ENCODE measurements at regions not wholly inside any gene's neighbourhood (a gene's known extent, or its start where the extent isn't known, plus 50 kb on each side); places are given as distances from the start of the nearest gene placed in this dataset.
"Not testable (repeated sequence)": the region's sequence is repeated elsewhere in the genome, so short reads cannot be mapped to it uniquely, and the experiment has no call there.

DNA sequence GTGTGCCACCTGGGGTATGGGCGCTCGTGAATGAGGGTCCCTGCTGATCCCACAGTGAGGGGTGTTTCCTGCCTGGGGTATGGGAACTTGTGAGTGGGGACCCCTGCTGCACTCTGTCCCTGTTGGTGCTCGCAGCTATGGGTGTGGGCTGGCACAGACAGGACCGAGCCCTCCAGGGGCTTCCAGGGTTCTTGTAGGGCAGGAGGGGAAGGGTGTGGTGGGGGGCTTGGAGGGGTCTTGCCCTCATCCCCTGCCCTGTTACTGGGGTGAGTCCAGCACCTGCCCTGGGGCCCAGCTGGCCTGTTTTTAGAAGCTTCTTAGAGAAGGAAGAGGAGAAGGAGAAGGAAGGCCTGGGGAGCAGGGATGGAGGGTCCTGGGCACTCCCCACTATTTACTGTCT lies 377.0 kb upstream of the NUPR2 start:
- no peak overlapping the region for H3K4me3 Mint-ChIP-seq
- no peaks in the 10 kb centered on the region for H3K4me1 Mint-ChIP-seq
- H3K9me3 Mint-ChIP-seq = peaks cover 0 to 72% (median 35%) of the 10 kb centered on the region in 9 donors
- DNase-seq (no peak), ATAC-seq (no peak)
- POLR2A ChIA-PET = no interaction called here
- H3K27me3 Mint-ChIP-seq = no peaks in the 10 kb centered on the region
- H3K27ac Mint-ChIP-seq = no peak overlapping the region
- H3K36me3 Mint-ChIP-seq = peaks cover 0 to 19% (median 0%) of the 10 kb centered on the region in 3 donors

DNA sequence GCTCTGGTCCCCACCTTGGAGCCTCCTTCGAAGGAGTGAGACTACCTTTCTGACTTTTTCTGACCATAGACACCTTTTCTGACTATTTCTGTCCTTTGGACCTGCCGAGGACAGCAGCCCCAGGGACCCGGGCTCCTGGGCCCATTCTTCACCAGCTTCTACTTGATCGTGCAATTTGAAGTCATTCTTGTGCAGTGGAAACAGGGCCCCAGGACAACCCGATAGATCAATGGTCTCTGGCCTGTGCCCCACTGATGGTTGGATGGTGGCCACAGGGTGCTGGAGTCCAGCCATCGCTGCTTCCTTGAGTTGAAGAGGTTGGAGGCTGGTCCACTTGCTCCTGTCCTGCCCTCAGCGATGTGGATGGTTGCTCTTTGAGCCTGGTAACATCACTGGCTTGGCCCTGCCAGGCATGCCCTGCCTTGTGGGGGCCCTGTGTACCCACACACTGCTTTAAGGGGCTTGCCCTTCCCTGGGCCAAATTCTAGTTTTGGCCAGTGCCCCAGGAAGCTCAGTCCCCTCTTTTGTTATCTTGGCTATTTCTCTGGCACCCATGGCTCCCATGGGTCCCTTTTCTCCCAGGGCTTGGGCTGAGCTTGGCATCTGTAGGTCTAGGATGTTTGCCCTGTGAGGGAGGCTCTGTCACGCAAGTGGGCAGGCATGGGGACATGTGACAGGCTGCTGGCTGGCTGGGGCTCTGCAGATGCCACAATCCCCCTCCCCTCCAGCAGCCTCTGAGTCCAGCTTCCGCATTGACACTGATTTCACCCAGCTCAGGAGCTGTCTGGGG lies 375.6 kb upstream of the NUPR2 start:
- Mint-ChIP-seq H3K4me1 (no peaks in the 10 kb centered on the region), H3K27ac (no peak overlapping the region), H3K36me3 (peaks cover 0 to 20% (median 0%) of the 10 kb centered on the region in 3 donors), H3K27me3 (no peaks in the 10 kb centered on the region), H3K4me3 (no peak overlapping the region), H3K9me3 (peaks cover 3 to 78% (median 41%) of the 10 kb centered on the region in 9 donors)
- POLR2A ChIA-PET = no interaction called here
- ATAC-seq (no peak), DNase-seq (no peak)

DNA sequence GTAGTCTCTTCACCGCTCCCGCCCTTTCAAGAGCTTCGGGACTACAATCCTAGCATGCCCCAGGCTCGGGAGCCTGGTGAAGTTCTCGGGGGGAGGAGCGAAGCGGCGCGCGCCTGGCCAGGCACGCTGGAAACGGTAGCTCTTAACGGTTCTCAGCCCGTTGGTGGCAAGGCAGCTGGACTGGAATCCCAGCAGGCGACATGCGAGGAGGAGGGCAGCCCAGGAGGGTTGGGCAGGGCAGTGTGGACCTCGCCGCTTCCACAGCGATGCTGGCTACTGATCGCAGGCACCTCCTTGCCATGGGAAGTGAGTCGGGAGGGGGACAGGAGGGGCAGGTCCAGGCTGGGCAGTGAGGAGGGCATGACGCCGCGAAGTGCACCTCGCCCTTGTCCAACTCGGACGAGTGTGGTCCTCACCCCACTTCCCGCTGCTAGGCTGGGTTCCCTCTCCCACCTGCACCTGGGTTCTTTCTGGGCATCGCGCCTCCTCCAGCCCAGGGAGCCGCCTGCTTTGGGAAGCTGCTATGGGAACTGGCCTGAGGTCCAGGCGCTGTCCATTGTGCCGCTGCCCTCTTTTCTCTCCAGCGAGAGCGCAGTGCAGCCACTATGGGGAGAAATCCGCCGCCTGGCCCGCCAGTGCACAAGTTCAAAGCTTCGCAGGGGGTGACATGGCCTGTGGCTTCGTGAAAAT lies 367.8 kb upstream of the NUPR2 start:
- Mint-ChIP-seq H3K4me3 (no peak overlapping the region), H3K4me1 (no peaks in the 10 kb centered on the region), H3K27me3 (no peaks in the 10 kb centered on the region), H3K27ac (no peak overlapping the region), H3K9me3 (peaks cover 17 to 90% (median 53%) of the 10 kb centered on the region in 9 donors), H3K36me3 (peaks cover 0 to 41% (median 0%) of the 10 kb centered on the region in 3 donors)
- DNase-seq = no peak
- no peak for ATAC-seq
- POLR2A ChIA-PET = no interaction called here

DNA sequence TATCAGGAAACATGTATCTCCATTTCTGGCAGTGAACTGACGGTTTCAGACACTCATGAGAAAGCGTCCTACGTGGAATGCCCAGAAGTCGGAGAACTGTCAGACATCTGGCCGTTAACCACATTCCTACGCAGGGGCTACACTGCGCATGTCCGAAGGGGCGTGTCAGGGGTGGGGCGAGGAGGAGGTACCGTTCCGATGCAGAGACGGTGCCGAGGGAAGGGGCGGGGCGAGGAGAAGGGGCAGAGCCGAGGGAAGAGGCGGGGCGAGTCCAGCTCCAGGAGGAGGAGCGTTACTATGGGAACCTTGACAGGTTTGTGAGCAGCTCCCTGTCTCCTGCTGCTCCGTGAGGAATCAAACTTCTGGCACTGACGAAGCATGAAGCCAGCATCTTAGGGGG lies 366.9 kb upstream of the NUPR2 start:
- Mint-ChIP-seq H3K27me3 (no peaks in the 10 kb centered on the region), H3K9me3 (peaks cover 17 to 90% (median 53%) of the 10 kb centered on the region in 9 donors), H3K27ac (no peak overlapping the region), H3K4me3 (no peak overlapping the region), H3K4me1 (no peaks in the 10 kb centered on the region), H3K36me3 (peaks cover 0 to 38% (median under 1%) of the 10 kb centered on the region in 3 donors)
- POLR2A ChIA-PET = no interaction called here
- ATAC-seq (no peak), DNase-seq (no peak)

DNA sequence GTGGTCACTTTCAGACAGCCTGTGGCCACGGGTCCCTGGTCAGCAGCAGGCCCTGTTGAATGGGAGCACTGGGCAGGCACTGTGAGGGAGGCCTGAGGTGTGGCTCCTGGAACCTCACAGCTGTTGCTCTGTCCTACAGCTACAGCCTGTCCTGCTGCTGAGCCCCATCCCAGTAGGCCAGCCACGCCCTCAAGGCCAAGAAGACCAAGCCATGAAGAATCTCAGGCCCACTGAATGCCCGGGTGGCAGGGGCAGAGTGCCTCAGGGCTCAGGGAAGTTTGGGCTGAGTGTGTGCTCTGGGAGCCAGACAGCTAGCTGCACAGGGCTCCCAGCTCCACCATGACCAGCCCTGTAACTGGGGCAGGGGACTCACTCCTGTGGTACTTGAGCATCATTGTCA lies 363.5 kb upstream of the NUPR2 start:
- Mint-ChIP-seq H3K4me1 (no peaks in the 10 kb centered on the region), H3K27me3 (no peaks in the 10 kb centered on the region), H3K4me3 (no peak overlapping the region), H3K9me3 (peaks cover 12 to 94% (median 60%) of the 10 kb centered on the region in 9 donors), H3K27ac (no peak overlapping the region), H3K36me3 (peaks cover 1 to 45% (median 3%) of the 10 kb centered on the region in 3 donors)
- POLR2A ChIA-PET = no interaction called here
- no peak for ATAC-seq
- no peak for DNase-seq

DNA sequence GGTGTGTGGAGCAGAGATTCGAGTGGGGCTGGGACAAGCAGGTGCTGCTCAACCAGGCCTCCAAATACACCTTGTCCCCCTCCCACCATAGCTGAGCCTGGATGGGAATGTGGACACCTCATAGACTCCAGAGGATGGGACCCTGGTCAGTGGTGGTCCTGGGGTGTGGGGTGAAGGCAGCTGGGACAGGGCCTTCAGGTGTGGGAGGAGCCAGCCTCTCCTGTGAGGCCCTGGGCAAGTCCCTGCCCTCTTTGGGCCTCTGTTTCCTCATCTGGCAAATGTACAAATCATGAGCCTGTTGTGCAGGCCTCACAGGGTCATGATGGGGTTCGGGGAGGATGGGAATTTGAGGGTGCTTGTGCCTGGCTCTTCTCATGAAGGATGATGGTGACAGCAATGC lies 362.9 kb upstream of the NUPR2 start:
- DNase-seq (no peak), ATAC-seq (no peak)
- Mint-ChIP-seq H3K4me3 (no peak overlapping the region), H3K27me3 (no peaks in the 10 kb centered on the region), H3K36me3 (peaks cover 1 to 46% (median 3%) of the 10 kb centered on the region in 3 donors), H3K9me3 (peaks cover 12 to 96% (median 58%) of the 10 kb centered on the region in 9 donors), H3K27ac (no peak overlapping the region), H3K4me1 (no peaks in the 10 kb centered on the region)
- POLR2A ChIA-PET = no interaction called here

DNA sequence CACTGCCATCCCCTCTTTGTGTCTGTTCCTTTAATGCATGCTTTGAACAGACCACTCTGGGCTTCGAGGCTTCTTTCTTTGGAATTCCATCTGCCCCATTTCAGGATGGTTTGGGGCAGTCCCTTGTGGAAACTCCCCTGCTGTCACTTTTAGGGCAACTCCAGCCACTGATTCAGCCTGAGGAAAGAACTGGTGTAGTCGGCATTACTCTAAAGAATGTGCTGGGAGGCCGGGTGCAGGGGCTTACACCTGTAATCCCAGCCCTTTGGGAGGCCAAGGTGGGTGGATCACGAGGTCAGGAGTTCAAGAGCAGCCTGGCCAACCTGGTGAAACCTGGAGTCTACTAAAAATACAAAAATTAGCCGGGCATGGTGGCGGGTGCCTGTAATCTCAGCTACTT lies 358.1 kb upstream of the NUPR2 start:
- Mint-ChIP-seq H3K4me1 (no peaks in the 10 kb centered on the region), H3K36me3 (peaks cover 3 to 54% (median 12%) of the 10 kb centered on the region in 3 donors), H3K27ac (no peak overlapping the region), H3K9me3 (peaks cover 0 to 96% (median 52%) of the 10 kb centered on the region in 9 donors), H3K27me3 (no peaks in the 10 kb centered on the region), H3K4me3 (no peak overlapping the region)
- POLR2A ChIA-PET = no interaction called here
- DNase-seq = no peak
- no peak for ATAC-seq

DNA sequence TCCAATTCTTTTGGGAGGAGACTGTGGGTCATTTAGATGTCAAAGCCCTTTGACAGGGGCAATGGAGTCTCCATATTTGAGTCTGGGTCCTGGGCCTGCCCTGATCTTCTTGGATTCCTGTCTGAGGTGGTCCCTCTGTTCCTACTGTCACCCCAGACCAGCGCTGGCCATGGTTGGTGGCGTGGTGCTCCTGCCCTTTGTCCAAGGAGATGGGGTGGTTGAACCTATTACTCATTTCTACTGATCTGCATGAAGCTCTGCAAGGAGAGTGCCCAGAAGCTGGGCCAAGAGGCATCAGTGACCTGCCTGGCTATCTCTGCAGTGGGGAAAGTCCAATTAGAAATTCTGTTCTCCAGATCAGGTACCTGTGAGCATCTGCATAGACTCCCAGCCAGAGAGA lies 355.6 kb upstream of the NUPR2 start:
- no peak for ATAC-seq
- DNase-seq = no peak
- Mint-ChIP-seq H3K27ac (no peak overlapping the region), H3K27me3 (no peaks in the 10 kb centered on the region), H3K4me1 (no peaks in the 10 kb centered on the region), H3K4me3 (no peak overlapping the region), H3K36me3 (peaks cover 0 to 42% (median 14%) of the 10 kb centered on the region in 3 donors), H3K9me3 (peaks cover 0 to 97% (median 39%) of the 10 kb centered on the region in 9 donors)
- POLR2A ChIA-PET = no interaction called here

DNA sequence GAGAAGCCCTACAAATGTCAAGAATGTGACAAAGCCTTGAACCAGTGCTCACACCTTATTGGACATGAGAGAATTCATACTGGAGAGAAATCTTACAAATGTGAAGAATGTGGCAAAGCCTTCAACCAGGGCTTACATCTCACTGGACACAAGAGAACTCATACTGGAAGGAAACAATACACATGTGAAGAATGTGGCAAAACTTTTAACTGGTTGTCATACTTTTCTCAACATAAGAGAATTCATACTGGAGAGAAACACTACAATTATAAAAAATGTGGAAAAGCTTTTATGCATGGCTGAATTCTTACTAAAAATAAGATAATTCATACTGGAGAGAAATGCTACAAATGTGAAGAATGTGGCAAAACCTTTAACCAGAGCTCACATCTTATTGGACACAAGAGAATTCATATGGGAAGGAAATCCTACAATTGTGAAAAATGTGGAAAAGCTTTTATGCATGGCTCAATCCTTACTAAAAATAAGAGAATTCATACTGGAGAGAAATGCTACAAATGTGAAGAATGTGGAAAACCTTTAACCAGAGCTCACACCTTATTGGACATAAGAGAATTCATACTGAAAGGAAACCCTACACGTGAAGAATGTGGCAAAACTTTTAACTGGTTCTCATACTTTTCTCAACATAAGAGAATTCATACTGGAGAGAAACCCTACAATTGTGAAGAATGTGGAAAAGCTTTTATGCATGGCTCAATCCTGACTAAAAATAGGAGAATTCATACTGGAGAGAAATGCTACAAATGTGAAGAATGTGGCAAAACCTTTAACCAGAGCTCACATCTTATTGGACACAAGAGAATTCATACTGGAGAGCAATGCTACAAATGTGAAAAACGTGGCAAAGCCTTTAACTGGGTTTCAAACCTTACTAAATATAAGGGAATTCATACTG lies 350.6 kb upstream of the NUPR2 start:
- H3K9me3 Mint-ChIP-seq = peaks cover 0 to 99% (median 47%) of the 10 kb centered on the region in 9 donors
- peaks cover 4 to 56% (median 32%) of the 10 kb centered on the region in 3 donors for H3K36me3 Mint-ChIP-seq
- DNase-seq, H3K4me3 Mint-ChIP-seq, H3K27ac Mint-ChIP-seq, H3K27me3 Mint-ChIP-seq, POLR2A ChIA-PET, H3K4me1 Mint-ChIP-seq, ATAC-seq: not testable (repeated sequence)

DNA sequence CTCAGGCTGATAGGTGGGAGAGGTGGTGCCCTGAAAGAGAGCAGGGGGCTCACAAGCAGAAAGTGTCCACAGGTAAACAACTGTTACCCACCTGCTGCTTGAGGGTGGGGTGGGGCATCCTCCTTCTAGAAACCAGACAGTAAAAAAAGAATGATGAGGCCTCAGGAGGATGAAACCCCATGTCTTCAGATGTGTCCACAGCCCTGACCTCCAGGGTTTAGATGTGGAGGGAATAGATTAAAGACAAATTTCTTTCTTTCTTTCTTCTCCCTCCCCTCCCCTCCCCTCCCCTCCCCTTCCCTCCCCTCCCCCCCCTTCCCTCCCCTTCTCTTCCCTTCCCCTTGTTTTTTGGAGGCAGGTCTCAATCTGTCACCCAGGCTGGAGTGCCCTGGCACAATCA lies 333.5 kb upstream of the NUPR2 start:
- H3K27ac Mint-ChIP-seq = peak overlapping the region in 1 of 10 donors; percentile 74

DNA sequence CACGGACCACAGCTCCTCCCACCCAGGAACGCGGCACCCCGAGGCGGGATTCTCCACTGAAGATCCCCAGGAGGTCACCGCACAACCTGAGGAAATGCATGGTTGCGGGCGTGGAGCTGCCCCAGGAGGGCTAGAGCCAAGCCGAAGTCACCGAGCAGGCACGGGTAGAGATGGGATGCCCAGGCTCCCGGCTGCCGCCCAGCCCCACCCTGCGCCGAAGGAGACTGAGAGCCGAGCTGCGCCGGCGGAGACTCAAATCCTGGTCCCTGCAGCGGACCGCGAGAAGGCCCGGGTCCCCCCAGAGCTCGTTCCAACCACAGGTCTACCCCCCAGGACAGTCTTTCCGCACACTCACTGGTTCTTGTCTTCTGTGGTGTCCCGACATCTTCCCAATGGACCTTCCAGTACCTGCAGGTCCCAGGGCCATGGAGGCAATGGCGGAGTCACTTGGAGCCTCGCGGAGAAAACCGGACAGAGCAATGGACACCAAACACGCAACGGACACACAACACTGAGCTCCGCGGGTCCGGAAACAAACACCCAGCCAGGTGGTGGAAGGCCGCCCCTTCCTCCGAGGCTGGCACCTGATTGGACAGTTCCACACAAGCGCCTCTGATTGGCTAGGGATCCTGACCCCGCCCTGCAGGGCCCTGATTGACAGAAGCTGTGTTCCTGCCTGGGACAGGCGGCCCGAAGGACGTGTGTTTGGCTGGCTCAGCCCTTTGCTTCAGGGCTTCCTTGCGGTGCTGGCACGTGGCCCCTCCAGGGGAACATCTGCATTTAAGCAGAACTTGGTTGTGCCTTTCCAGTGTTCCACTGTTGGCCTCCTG lies 331.9 kb upstream of the NUPR2 start:
- H3K9me3 Mint-ChIP-seq = peaks cover 14 to 74% (median 31%) of the 10 kb centered on the region in 9 donors
- POLR2A ChIA-PET = no interaction called here
- H3K4me1 Mint-ChIP-seq = no peaks in the 10 kb centered on the region
- peaks cover 0 to 37% (median 4%) of the 10 kb centered on the region in 3 donors for H3K36me3 Mint-ChIP-seq
- no peak for ATAC-seq
- no peak overlapping the region for H3K4me3 Mint-ChIP-seq
- DNase-seq = no peak
- no peaks in the 10 kb centered on the region for H3K27me3 Mint-ChIP-seq
- H3K27ac Mint-ChIP-seq = no peak overlapping the region

More for the DNA sequence above, 333.5 kb upstream of the NUPR2 start:
- peaks cover 0 to 34% (median 4%) of the 10 kb centered on the region in 3 donors for H3K36me3 Mint-ChIP-seq
- H3K4me3 Mint-ChIP-seq = no peak overlapping the region
- ATAC-seq (no peak), DNase-seq (no peak)
- peaks cover 14 to 76% (median 28%) of the 10 kb centered on the region in 9 donors for H3K9me3 Mint-ChIP-seq
- POLR2A ChIA-PET = no interaction called here
- no peaks in the 10 kb centered on the region for H3K27me3 Mint-ChIP-seq
- no peaks in the 10 kb centered on the region for H3K4me1 Mint-ChIP-seq

DNA sequence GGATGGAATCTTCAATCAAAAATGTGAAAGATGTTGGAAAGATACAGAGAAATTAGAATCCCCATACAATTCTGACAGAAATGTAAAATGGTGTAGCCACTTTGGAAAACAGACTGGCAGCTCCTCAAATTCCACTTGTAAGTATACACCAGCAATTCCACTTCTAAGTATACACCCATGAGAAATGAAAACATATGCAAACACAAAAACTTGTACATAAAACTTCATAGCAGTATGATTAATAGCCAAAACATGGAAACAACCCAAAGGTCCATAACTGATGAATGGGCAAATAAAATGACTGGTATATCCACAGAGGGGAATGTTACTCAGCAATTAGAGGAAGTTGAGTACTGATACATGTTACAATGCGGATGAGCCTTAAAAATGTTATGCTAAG lies 304.3 kb upstream of the NUPR2 start:
- H3K27ac Mint-ChIP-seq, ATAC-seq, H3K4me1 Mint-ChIP-seq, DNase-seq, H3K4me3 Mint-ChIP-seq, POLR2A ChIA-PET, H3K27me3 Mint-ChIP-seq, H3K36me3 Mint-ChIP-seq: not testable (repeated sequence)
- peaks cover 0 to 39% (median 20%) of the 10 kb centered on the region in 9 donors for H3K9me3 Mint-ChIP-seq
